ENCODE measurements at regions not wholly inside any gene's neighbourhood (a gene's known extent, or its start where the extent isn't known, plus 50 kb on each side); places are given as distances from the start of the nearest gene placed in this dataset.

DNA sequence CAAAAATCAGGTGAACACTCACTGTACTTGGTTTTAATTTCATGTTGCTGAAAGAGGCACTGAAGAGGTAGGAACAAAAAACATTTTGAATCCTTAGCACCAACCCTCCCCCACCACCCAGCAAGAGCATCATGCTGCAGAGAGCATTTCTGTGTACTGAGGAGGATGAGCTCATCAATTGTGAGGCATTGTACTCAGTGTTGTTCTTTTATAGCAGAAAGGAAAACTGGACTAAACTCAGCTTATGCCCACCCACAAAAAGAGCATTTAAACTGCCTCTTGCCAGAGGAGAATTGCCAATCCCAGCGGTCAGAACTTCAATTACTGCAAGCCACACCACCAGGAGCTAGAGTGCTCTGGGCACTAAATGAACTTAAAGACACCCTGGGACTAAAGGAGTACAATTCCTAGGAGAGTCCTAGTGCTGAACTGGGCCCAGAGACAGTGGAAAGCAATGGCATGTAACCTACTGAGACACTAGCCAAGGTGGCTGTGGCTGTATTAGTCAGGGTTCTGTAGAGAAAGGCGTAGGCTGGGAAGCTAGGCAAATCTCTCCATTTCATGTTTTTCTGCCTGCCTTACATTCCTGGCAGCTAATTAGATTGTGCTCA lies 280.7 kb upstream of the KLHL4 start:
- Mint-ChIP-seq H3K4me1 (no peaks in the 10 kb centered on the region), H3K9me3 (peaks cover 4% of the 10 kb centered on the region), H3K36me3 (ENCODE audit: low read depth) (no peaks in the 10 kb centered on the region), H3K27me3 (no peaks in the 10 kb centered on the region), H3K27ac (no peak overlapping the region), H3K4me3 (no peak overlapping the region)
- ChIA-PET POLR2A (no interaction called here), CTCF (no interaction called here)
- TF ChIP-seq, protein P1, sequence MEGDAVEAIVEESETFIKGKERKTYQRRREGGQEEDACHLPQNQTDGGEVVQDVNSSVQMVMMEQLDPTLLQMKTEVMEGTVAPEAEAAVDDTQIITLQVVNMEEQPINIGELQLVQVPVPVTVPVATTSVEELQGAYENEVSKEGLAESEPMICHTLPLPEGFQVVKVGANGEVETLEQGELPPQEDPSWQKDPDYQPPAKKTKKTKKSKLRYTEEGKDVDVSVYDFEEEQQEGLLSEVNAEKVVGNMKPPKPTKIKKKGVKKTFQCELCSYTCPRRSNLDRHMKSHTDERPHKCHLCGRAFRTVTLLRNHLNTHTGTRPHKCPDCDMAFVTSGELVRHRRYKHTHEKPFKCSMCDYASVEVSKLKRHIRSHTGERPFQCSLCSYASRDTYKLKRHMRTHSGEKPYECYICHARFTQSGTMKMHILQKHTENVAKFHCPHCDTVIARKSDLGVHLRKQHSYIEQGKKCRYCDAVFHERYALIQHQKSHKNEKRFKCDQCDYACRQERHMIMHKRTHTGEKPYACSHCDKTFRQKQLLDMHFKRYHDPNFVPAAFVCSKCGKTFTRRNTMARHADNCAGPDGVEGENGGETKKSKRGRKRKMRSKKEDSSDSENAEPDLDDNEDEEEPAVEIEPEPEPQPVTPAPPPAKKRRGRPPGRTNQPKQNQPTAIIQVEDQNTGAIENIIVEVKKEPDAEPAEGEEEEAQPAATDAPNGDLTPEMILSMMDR (IDR thresholded peaks at IDR 0.05) = no peak
- intact Hi-C loops (cut with micrococcal nuclease) = no loop called here
- ATAC-seq (ENCODE audit: low read depth) (no peak), DNase-seq (no peak)

DNA sequence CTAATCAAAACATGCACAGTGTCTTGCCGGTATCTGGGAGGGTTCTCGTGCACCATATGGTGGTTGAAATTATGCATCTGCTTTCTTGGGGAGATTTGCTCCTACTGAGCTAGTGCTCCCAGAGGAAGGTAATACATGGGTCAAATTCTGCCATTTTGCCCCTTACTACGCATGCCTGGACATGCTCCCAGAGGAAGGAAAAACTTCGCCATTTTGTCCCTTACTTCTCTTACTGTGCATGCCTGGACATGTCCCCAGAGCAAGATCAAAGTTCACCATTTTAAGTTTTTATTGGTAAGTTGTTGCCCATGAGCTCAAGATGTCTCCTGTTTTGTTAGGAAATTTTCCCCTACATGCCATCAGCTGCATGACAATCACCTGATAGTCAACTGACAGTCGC lies 252.1 kb upstream of the KLHL4 start:
- Mint-ChIP-seq H3K36me3 (ENCODE audit: low read depth) (no peaks in the 10 kb centered on the region), H3K4me1 (no peaks in the 10 kb centered on the region), H3K27me3 (no peaks in the 10 kb centered on the region), H3K27ac (no peak overlapping the region), H3K9me3 (no peaks in the 10 kb centered on the region), H3K4me3 (no peak overlapping the region)
- DNase-seq = no peak
- ChIA-PET POLR2A (no interaction called here), CTCF (no interaction called here)
- TF ChIP-seq, protein P1 (IDR thresholded peaks at IDR 0.05) = no peak
- intact Hi-C loops (cut with micrococcal nuclease) = no loop called here
- ATAC-seq (ENCODE audit: low read depth) = no peak

DNA sequence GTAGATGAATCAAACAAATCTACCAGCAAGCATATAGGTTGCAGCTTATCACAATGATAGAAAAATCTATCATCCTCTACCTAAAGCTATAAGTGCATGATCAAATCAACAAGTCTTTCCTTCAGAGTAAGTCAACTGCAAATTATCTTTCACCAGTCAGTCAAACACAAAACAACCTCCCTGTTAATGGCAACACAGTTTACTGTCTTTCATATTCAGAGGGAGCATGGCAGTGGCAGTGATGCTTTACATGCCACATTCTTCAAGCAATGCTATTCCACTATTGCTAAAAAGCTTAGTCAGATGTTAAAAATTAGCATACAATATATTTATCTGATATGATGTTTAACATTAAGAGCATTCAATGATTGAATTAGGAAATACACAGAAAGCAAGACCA lies 245.1 kb upstream of the KLHL4 start:
- no peak for DNase-seq
- no peaks in the 10 kb centered on the region for H3K36me3 Mint-ChIP-seq (ENCODE audit: low read depth)
- TF ChIP-seq, protein P1 (IDR thresholded peaks at IDR 0.05) = no peak
- H3K4me3 Mint-ChIP-seq = no peak overlapping the region
- H3K4me1 Mint-ChIP-seq = no peaks in the 10 kb centered on the region
- no peaks in the 10 kb centered on the region for H3K27me3 Mint-ChIP-seq
- no peaks in the 10 kb centered on the region for H3K9me3 Mint-ChIP-seq
- no peak for ATAC-seq (ENCODE audit: low read depth)
- ChIA-PET CTCF (no interaction called here), POLR2A (no interaction called here)
- H3K27ac Mint-ChIP-seq = no peak overlapping the region
- intact Hi-C loops (cut with micrococcal nuclease) = no loop called here

DNA sequence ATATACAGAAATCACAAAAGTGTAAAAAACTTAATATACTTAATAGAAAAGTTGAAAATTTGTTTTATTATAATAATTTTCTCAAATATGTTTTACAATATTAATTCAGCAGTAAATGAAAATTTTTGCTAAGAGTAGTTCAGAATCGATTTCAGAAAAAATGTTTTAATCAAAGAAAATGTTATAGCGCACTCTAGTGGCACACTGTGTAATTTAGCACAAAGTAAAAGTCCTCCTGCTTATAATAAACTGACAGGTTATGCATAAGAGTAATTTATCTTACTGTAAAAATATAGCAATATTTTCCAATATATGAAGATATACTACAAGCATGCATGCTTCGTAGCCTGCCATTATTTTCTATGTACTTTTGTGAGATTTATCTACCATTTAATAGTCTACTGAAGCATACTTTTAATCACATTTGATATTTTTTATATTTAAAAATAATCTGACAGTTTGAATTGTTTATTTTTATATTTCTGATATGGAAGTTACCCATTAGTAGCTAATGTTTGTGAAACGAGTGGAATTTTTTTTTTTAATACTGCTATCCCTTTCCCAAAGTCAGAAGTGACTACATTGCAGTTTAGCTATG lies 217.9 kb upstream of the KLHL4 start:
- ChIA-PET CTCF (no interaction called here), POLR2A (no interaction called here)
- Mint-ChIP-seq H3K4me3 (no peak overlapping the region), H3K4me1 (no peaks in the 10 kb centered on the region), H3K27me3 (no peaks in the 10 kb centered on the region), H3K36me3 (ENCODE audit: low read depth) (no peaks in the 10 kb centered on the region), H3K9me3 (no peaks in the 10 kb centered on the region), H3K27ac (no peak overlapping the region)
- no peak for ATAC-seq (ENCODE audit: low read depth)
- TF ChIP-seq, protein P1 (IDR thresholded peaks at IDR 0.05) = no peak
- intact Hi-C loops (cut with micrococcal nuclease) = no loop called here
- no peak for DNase-seq

DNA sequence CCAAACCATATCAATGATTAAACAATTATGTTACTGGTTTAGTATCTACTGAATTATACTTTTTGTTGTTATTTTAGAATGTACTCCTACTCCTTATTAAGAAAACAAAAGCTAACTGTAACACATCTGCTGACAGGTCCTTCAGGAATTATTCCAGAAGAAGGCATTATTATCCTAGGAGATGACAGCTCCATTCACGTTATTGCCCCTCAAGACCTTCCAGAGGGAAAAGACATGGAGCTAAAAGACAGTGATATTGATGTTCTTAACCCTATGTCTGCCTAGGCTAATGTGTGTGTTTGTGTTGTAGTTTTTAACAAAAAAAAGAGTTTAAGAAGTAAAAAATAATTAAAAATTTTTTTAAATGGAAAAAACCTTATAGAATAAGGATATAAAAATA lies 206.8 kb upstream of the KLHL4 start:
- H3K4me3 Mint-ChIP-seq = no peak overlapping the region
- POLR2A ChIA-PET = no interaction called here
- intact Hi-C loops (cut with micrococcal nuclease) = no loop called here
- DNase-seq (no peak), ATAC-seq (ENCODE audit: low read depth) (no peak)
- no peaks in the 10 kb centered on the region for H3K27me3 Mint-ChIP-seq
- H3K9me3 Mint-ChIP-seq = no peaks in the 10 kb centered on the region
- CTCF ChIA-PET = no interaction called here
- H3K36me3 Mint-ChIP-seq (ENCODE audit: low read depth) = no peaks in the 10 kb centered on the region
- H3K4me1 Mint-ChIP-seq = no peaks in the 10 kb centered on the region
- TF ChIP-seq, protein P1 (IDR thresholded peaks at IDR 0.05) = no peak
- H3K27ac Mint-ChIP-seq = no peak overlapping the region

All from activated B cell treated with CpG ODN at 0.5 μM for 24 hours (primary cell).